H1 (cell line): ENCODE measurements at regions not wholly inside any gene's neighbourhood (a gene's known extent, or its start where the extent isn't known, plus 50 kb on each side); places are given as distances from the start of the nearest gene placed in this dataset.

Source experiments
- ASH2L ChIP-seq: fragments of 200-600, 300-600 bp; sonication (generic); IDR thresholded peaks from one replicate; pipeline ENCODE4 v1.7.1; 2017; ENCODE audit warnings: low read length
- ATF3 ChIP-seq: IDR thresholded peaks from 2 replicates; pipeline ENCODE4 v1.6.1; 2011; ENCODE audit warnings: low read depth, mild to moderate bottlenecking, low read length; ENCODE audit not compliant: insufficient read depth
- BACH1 ChIP-seq: IDR thresholded peaks from 2 replicates; pipeline ENCODE4 v1.6.1; 2012; ENCODE audit warnings: low read length, improper control_type of control experiment
- CHD1 ChIP-seq: IDR thresholded peaks from 2 replicates; pipeline ENCODE4 v1.6.1; 2012; ENCODE audit warnings: low read depth, low read length, improper control_type of control experiment
- CHD7 ChIP-seq: fragments of 300-600 bp; sonication (generic); IDR thresholded peaks from 2 replicates; pipeline ENCODE4 v1.7.1; 2012; ENCODE audit warnings: low read length, moderate library complexity, mild to moderate bottlenecking, inconsistent platforms; ENCODE audit not compliant: insufficient replicate concordance
- POU5F1 ChIP-seq: IDR thresholded peaks from 2 replicates; pipeline ENCODE4 v1.6.1; 2011; ENCODE audit warnings: low read depth, mild to moderate bottlenecking, low read length, moderate library complexity
- RFX5 ChIP-seq: IDR thresholded peaks from 2 replicates; pipeline ENCODE4 v1.6.1; 2011; ENCODE audit warnings: low read depth, low read length, improper control_type of control experiment, borderline replicate concordance
- SP4 ChIP-seq: IDR thresholded peaks from 2 replicates; pipeline ENCODE4 v1.6.1; 2012; ENCODE audit warnings: low read length, inconsistent platforms
- TAF7 ChIP-seq: optimal IDR thresholded peaks from 2 replicates; pipeline ENCODE3; 2011; ENCODE audit warnings: low read depth, mild to moderate bottlenecking, inconsistent platforms, low read length, moderate library complexity, borderline replicate concordance
- TCF12 ChIP-seq: IDR thresholded peaks from 2 replicates; pipeline ENCODE4 v1.6.1; 2011; ENCODE audit warnings: low read depth, mild to moderate bottlenecking, low read length
- TEAD4 ChIP-seq: IDR thresholded peaks from 2 replicates; pipeline ENCODE4 v1.6.1; 2012; ENCODE audit warnings: low read depth, low read length, inconsistent platforms, mixed read lengths

GRCh38 chr11:106475181-106475580 lies 397.7 kb downstream of the AASDHPPT start (continued):
- no peak for TF ChIP-seq CHD7
- TF ChIP-seq TAF7 = no peak
- no peak for TF ChIP-seq TEAD4
- TF ChIP-seq POU5F1 = no peak
- TF ChIP-seq SP4 = no peak
- no peak for TF ChIP-seq CHD1
- TF ChIP-seq BACH1 = no peak
- no peak for TF ChIP-seq ATF3
- no peak for TF ChIP-seq ASH2L
- TF ChIP-seq TCF12 = no peak
- no peak for TF ChIP-seq RFX5
- TF ChIP-seq, all 59 proteins: peak for 0
